Right cardiac atrium (tissue), 5 donors: ENCODE measurements at regions not wholly inside any gene's neighbourhood (a gene's known extent, or its start where the extent isn't known, plus 50 kb on each side); places are given as distances from the start of the nearest gene placed in this dataset.
"Not testable (repeated sequence)": the region's sequence is repeated elsewhere in the genome, so short reads cannot be mapped to it uniquely, and the experiment has no call there.

Experiments used
- ATAC-seq, 2 donors: fragments of 200-7000 bp; cut with Tn5 transposase; one replicate each; pipeline versions ENCODE4 v1.8.0 to v1.9.1; 2020; ENCODE audit warnings: moderate library complexity in 2 of 2, mild to moderate bottlenecking in 1 of 2
- DNase-seq, 3 donors: peaks; one replicate each; pipeline ENCODE4 v3.0.0-alpha.2; 2020
- H3K27ac ChIP-seq: one replicate; pipeline ENCODE4 v1.5.1; 2013; ENCODE audit warnings: mild to moderate bottlenecking, low read length, control low read depth, moderate library complexity
- H3K27me3 ChIP-seq: one replicate; pipeline ENCODE4 v1.6.1; 2013; ENCODE audit not compliant: control insufficient read depth, insufficient read depth
- H3K4me1 ChIP-seq: one replicate; pipeline ENCODE4 v1.6.1; 2013; ENCODE audit warnings: low read length; ENCODE audit not compliant: control insufficient read depth, insufficient read depth
- H3K4me3 ChIP-seq: one replicate; pipeline ENCODE4 v1.5.1; 2013; ENCODE audit warnings: low read length, control low read depth
- H3K9me3 ChIP-seq: one replicate; pipeline ENCODE4 v1.6.1; 2013; ENCODE audit warnings: low read length; ENCODE audit not compliant: control insufficient read depth
- WGBS: extraction: QIAGEN DNeasy Blood & Tissue Kit; methylation state at CpG from one replicate; pipeline ENCODE4 v1.1.7; 2013; 5-methylcytosine and 5-hydroxymethylcytosine counted together
- intact Hi-C, 4 donors: fragments of 100-400 bp; cut with DNase I; formaldehyde crosslinking; loops; one replicate each; pipeline versions ENCODE4 v1.11.0 to v1.14.0; 2022 to 2023
- donor health status: healthy with polysubstance abuse.
- donor health status: DM: no; HTN: yes; CAD: no.
- donor health status: DM: no; HTN: no; CAD: no.
- donor health status: DM: no; HTN: yes; CAD: no; lungs with severe emphysema.
- donor health status: DM: yes; HTN: yes; CAD: no.

DNA sequence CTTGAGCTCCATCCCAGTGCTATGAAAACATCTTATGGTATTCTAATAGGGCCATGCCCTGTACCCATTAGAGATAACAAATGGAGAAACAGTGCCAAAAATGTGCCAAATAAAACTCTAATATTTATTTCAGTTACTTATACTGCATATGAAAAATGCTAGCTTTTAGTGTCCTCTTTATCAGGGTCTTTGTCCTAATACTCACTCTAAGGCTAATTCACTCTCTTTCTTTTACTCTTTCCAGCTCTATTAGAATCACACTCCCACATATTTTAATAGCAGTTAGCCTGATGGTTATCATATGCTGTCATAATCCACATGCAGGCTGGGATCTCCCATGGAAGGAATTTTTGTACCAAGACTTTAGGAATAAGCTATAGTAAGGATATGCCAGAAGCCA lies 408.4 kb downstream of the ETV1 start:
- no peaks in the 10 kb centered on the region for H3K4me1 ChIP-seq
- no peak overlapping the region for H3K27ac ChIP-seq
- no peaks in the 10 kb centered on the region for H3K9me3 ChIP-seq
- ATAC-seq: no peak
- H3K27me3 ChIP-seq: no peaks in the 10 kb centered on the region
- intact Hi-C loops: no loop called here
- H3K4me3 ChIP-seq: no peak overlapping the region
- DNase-seq: no peak

DNA sequence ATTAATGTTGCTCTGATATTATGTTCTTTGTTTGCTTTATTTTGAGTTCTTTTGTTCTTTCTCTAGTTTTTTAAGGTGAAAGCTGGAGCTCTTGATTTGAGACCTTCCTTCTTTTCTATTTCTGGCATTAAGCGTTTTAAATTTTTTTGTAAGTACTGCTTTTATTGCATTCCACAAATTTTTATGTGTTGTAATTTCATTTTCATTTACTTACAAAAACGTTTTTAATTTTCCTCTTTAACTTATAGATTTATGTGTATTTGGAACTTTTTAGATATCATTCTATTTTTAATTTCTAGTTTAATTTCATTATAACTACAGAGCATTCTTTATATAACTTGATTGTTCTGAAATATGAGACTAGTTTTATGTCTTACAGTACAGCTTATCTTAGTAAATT lies 395.6 kb downstream of the ETV1 start:
- DNase-seq (no peak), ATAC-seq (no peak)
- Histone ChIP-seq H3K27me3 (no peaks in the 10 kb centered on the region), H3K4me1 (no peaks in the 10 kb centered on the region), H3K27ac (no peak overlapping the region), H3K9me3 (no peaks in the 10 kb centered on the region), H3K4me3 (no peak overlapping the region)
- intact Hi-C loops: no loop called here
- 60% methylated on average over 2 of the region's 2 CpGs for WGBS

DNA sequence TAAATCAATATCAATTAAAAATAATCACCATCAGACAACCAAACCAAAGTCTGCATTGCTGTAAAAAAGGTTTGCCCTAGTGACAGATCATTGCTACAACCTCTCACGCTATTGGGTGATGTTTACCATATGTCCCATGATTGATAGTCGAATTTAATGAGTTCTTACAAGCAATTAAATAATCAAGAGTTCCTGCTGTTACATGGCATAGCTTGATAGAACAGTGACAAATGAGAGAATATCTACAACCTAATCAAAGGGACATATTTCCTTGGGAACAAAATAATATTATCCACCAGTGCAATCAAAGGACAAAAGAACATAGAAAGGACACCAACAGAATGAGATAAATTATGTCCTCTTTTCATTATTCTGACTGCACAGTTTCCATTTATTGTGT lies 387.4 kb downstream of the ETV1 start:
- WGBS: 74% methylated on average over 2 of the region's 2 CpGs

DNA sequence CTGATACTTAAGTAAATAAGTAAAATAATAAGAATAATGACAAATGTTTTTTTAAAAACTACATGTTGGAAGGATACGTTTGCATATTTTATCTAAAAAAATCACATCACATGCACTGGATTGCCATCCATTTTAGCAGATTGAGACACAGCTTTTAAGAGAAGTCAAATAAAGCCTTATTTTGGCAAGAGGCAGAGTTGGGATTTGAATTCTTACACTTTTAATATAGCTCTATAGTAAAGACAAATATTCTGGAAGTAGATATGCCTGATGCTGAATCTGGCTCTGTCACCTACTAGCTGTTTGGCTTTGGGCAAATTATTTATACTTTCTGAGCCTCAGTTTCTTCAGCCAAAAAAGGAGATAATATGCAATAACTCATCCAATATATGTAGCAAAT lies 386.4 kb downstream of the ETV1 start:
- DNase-seq (no peak), ATAC-seq (no peak)
- Histone ChIP-seq H3K27ac (no peak overlapping the region), H3K4me3 (no peak overlapping the region), H3K9me3 (peaks cover 3% of the 10 kb centered on the region), H3K4me1 (no peaks in the 10 kb centered on the region), H3K27me3 (no peaks in the 10 kb centered on the region)
- WGBS: 75% methylated on average over 1 of the region's 1 CpG
- intact Hi-C loops: no loop called here

More for the DNA sequence above, 387.4 kb downstream of the ETV1 start:
- Histone ChIP-seq H3K27me3 (no peaks in the 10 kb centered on the region), H3K27ac (no peak overlapping the region), H3K4me1 (no peaks in the 10 kb centered on the region), H3K4me3 (no peak overlapping the region), H3K9me3 (no peaks in the 10 kb centered on the region)
- ATAC-seq: no peak
- intact Hi-C loops: no loop called here
- DNase-seq: no peak

DNA sequence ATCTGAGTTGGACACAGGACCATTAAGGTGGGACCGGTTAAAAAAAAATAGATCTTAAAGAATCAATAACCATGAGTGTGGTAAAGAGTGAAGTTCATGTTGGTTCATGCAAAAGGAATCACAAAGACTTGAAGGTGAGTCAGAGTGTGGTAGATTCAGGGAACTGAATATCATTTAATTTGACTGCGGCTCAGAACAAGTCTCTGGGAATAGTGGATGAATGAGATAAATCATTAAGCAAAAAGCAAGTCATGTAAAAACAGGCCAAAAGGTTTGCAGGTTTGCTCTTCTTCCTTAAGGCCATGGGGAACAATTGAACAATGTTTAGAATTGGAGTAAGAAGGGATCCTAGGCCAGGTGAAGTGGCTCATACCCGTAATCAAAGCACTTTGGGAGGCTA lies 385.8 kb downstream of the ETV1 start:
- DNase-seq (no peak), ATAC-seq (no peak)
- Histone ChIP-seq H3K4me1 (no peaks in the 10 kb centered on the region), H3K4me3 (no peak overlapping the region), H3K27ac (no peak overlapping the region), H3K9me3 (peaks cover 3% of the 10 kb centered on the region), H3K27me3 (no peaks in the 10 kb centered on the region)
- WGBS: 85% methylated on average over 3 of the region's 3 CpGs
- intact Hi-C loops: no loop called here

DNA sequence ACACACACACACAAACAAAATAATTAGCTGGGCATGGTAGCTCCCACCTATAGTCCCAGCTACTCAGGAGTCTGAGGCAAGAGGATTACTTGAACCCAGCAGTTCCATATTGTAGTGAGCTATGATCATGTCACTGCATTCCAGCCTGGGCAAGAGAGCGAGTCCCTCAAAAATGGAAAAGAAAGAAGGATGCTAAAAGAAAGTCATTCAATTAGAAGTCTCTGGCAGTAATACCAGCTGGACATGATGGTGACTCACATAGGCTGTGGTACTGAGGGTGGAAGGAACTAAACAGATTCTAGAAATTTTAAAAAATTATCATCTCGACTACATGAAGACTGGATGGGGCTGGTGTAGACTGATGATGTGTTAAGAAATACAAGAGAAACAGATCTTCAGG lies 385.3 kb downstream of the ETV1 start:
- Histone ChIP-seq H3K27me3 (no peaks in the 10 kb centered on the region), H3K4me1 (no peaks in the 10 kb centered on the region), H3K9me3 (peaks cover 3% of the 10 kb centered on the region), H3K27ac (no peak overlapping the region), H3K4me3 (no peak overlapping the region)
- ATAC-seq (no peak), DNase-seq (no peak)
- 96% methylated on average over 2 of the region's 2 CpGs for WGBS
- intact Hi-C loops: no loop called here

DNA sequence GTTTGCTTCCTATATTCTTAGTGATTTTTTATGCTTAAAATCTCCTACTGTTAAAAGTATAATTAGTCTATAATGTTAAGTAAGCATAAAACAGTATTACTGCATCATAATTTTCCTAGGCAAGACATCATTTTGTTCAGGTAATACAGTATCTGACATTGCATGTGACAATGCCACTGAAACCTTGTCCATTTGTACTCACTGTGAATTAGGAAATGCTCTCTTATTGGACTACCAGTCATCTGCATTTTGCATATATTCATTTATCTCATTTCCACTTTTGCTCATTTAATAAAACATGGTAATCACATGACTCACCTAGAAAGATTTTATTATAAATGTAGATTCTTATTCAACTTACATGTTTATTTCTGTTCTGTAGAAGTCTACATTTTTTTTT lies 379.1 kb downstream of the ETV1 start:
- Histone ChIP-seq H3K27ac (no peak overlapping the region), H3K9me3 (peaks cover 3% of the 10 kb centered on the region), H3K4me1 (no peaks in the 10 kb centered on the region), H3K4me3 (no peak overlapping the region), H3K27me3 (no peaks in the 10 kb centered on the region)
- ATAC-seq (no peak), DNase-seq (no peak)
- intact Hi-C loops: no loop called here

DNA sequence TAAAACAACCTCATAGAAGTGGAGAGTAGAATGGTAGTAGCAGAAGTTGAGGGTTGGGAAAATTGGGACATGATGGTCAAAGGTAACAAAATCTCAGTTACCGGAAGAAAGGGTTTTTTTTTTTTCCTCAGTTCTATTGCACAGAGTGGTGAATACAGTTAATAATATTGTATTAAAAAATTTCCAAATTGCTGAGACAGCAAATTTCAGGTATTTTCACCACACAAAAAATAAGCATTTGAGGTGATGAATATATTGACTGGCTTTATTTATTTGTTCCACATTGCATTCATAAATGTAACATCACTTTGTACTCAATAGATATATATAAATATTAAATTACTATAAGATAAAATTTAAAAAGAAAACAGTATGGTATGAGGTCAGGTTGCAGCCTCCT lies 373.8 kb downstream of the ETV1 start:
- H3K4me3 ChIP-seq: no peak overlapping the region
- no peak overlapping the region for H3K27ac ChIP-seq
- no peaks in the 10 kb centered on the region for H3K27me3 ChIP-seq
- H3K9me3 ChIP-seq: no peaks in the 10 kb centered on the region
- no peaks in the 10 kb centered on the region for H3K4me1 ChIP-seq
- no peak for DNase-seq
- WGBS: 97% methylated on average over 1 of the region's 1 CpG
- intact Hi-C loops: no loop called here
- ATAC-seq: no peak

DNA sequence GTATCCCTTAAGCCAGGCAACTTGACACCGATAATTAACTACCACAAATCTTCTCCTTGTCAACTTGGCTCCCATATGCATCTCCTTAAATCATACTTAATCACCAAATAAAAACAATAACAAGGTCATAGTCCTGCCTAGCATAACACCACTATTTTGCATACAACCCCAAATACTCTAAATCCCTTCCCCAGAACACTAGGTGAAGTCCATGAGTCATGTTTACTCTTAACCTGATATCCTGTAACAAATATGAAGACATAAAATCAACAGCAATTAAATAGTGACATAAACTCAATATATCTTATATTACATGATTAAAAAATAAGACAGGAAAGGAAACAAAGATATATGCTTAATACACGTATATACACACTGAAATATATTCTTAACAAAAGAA lies 362.0 kb downstream of the ETV1 start:
- intact Hi-C loops: no loop called here
- H3K9me3 ChIP-seq: no peaks in the 10 kb centered on the region
- H3K27me3 ChIP-seq: no peaks in the 10 kb centered on the region
- H3K27ac ChIP-seq: no peak overlapping the region
- DNase-seq: no peak
- no peak for ATAC-seq
- H3K4me3 ChIP-seq: no peak overlapping the region
- no peaks in the 10 kb centered on the region for H3K4me1 ChIP-seq
- 84% methylated on average over 2 of the region's 2 CpGs for WGBS

DNA sequence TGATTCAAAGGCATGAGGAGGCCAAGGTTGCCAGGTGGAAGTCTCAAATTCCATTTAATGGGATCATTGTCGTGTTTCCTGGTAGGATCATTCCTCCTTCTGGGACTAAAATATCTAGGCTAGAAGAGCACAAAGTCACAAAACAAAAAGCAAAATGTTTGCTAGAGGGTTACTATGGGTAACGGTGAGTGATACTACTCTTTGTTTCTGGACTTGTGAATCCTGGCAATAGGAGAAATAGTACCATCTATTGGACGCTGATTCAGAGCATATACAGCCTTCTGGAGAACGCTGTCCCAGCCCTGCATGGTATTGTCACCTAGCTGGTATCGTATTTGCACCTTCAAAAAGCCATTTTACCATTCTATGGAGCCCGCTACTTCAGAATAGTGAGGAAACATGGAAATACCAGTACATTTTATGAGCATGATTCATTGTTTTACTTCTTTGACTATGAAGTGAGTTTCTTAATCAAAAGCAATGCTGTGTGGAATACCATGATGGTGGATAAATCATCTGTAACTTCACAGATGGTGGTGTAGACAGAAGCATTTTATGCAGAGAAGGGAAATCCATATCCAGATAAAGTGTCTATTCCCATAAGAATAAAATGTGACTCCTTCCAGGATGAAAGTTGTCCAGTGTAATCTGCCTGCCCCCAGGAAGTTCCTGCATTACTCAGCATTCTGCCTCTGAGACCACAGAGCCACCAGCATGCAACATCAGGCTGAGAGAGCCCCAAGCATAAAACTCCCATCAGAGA lies 361.0 kb downstream of the ETV1 start:
- Histone ChIP-seq H3K9me3 (no peaks in the 10 kb centered on the region), H3K4me1 (no peaks in the 10 kb centered on the region), H3K4me3 (no peak overlapping the region), H3K27me3 (no peaks in the 10 kb centered on the region), H3K27ac (no peak overlapping the region)
- 78% methylated on average over 6 of the region's 6 CpGs for WGBS
- DNase-seq (no peak), ATAC-seq (no peak)
- intact Hi-C loops: no loop called here

DNA sequence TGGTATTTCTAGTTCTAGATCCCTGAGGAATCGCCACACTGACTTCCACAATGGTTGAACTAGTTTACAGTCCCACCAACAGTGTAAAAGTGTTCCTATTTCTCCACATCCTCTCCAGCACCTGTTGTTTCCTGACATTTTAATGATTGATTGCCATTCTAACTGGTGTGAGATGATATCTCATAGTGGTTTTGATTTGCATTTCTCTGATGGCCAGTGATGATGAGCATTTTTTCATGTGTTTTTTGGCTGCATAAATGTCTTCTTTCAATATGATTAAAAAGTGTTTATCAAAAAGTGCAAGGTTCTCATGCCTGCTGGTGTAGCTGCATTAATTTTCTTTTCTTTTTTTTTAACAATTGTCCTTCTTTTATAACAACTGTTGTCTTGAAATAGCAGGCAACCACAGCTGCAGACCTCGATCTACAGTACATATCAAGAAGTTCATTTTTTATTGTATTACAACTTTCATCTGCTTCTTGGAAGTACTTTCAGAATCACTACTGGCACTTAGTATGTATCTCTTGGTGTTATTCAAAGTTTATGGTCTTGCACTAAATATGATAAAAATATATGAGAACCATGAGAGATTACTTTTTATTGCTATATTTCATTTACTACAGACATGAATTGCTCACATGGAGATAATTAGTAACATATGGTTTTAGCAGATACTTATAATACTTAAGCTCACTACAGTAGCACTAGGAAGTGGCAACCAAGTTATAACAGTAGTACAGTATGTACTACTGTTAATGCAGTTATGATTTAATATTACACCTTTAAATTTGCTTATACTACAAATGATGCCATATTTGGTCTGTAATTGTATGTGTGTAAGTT lies 358.0 kb downstream of the ETV1 start:
- H3K27ac ChIP-seq, H3K9me3 ChIP-seq, ATAC-seq, intact Hi-C loops, DNase-seq, H3K27me3 ChIP-seq, H3K4me3 ChIP-seq, H3K4me1 ChIP-seq: not testable (repeated sequence)
- 37% methylated on average over 1 of the region's 2 CpGs for WGBS
